ENCODE measurements at regions not wholly inside any gene's neighbourhood (a gene's known extent, or its start where the extent isn't known, plus 50 kb on each side); places are given as distances from the start of the nearest gene placed in this dataset.

- TF ChIP-seq FOSL1 (IDR thresholded peaks at IDR 0.05; ENCODE audit: insufficient read depth, low read depth, low read length) (no peak), SUZ12 (IDR thresholded peaks at IDR 0.05; ENCODE audit: low read length) (no peak)
Measured at GRCh38 chr1:175839779-175840669, 96.6 kb upstream of the TNR start (continued).
